K562 (cell line): ENCODE measurements at regions not wholly inside any gene's neighbourhood (a gene's known extent, or its start where the extent isn't known, plus 50 kb on each side); places are given as distances from the start of the nearest gene placed in this dataset.

Experiments used
- ATAC-seq: fragments of 200-7000 bp; cut with Tn5 transposase; 3 replicates; pipeline ENCODE4 v1.9.1; 2020; ENCODE audit warnings: moderate library complexity
- BruUV-seq: library from RNA; stranded (reverse); fragments of 400-500 nt; replicated peaks from 2 replicates; lab custom pipeline; 2021; lab: Mats Ljungman, UMichigan
- CTCF ChIA-PET: fragments of 300-600 bp; formaldehyde crosslinking; extraction: SDS; loops from one replicate; lab custom pipeline; 2021; ENCODE audit warnings: low intra/inter-chr PET ratio; lab: Yijun Ruan, JAX
- POLR2A ChIA-PET: fragments of 300-600, 350-650 bp; sonication (Branson Sonifier 250); formaldehyde crosslinking; extraction: SDS; loops from one replicate; lab custom pipeline; 2021; ENCODE audit warnings: antibody characterized with exemption, inconsistent platforms; lab: Yijun Ruan, JAX
- DNase-seq, 4 experiments: peaks; one replicate each; pipeline versions ENCODE4 v3.0.0 to v3.0.0-alpha.2; 2011 to 2018; ENCODE audit warnings: low spot score in 3 of 4, mixed read lengths in 3 of 4; ENCODE audit errors: extremely low read depth in 1 of 4
- FAIRE-seq: peaks from 2 replicates; lab custom pipeline; 2011; peaks lifted over from hg19 to GRCh38; lab: Jason Lieb, UNC
- H2AFZ ChIP-seq: 2 replicates; pipeline ENCODE4 v1.6.0; 2011; ENCODE audit warnings: low read depth, low read length, control low read depth, inconsistent platforms
- H3K27ac ChIP-seq: fragments of 200-600 bp; 3 replicates; pipeline ENCODE4 v1.8.0; 2011; ENCODE audit warnings: low read depth, mild to moderate bottlenecking, control low read depth, inconsistent platforms, low read length, moderate library complexity, mixed read lengths; ENCODE audit errors: extremely low read depth
- H3K27me3 ChIP-seq, 2 experiments: fragments of 300-600 bp in 1 of 2; 2 replicates in 1 of 2; 3 replicates in 1 of 2; pipeline versions ENCODE4 v1.6.0 to v1.8.0; 2011; ENCODE audit warnings: inconsistent platforms in 2 of 2, low read length in 2 of 2, mild to moderate bottlenecking in 1 of 2, mixed read lengths in 1 of 2, moderate library complexity in 1 of 2; ENCODE audit not compliant: control insufficient read depth in 2 of 2, insufficient read depth in 2 of 2
- H3K36me3 ChIP-seq: fragments of 300-600 bp; 3 replicates; pipeline ENCODE4 v1.8.0; 2011; ENCODE audit warnings: mild to moderate bottlenecking, low read length, inconsistent platforms; ENCODE audit not compliant: control insufficient read depth, insufficient read depth
- H3K4me1 ChIP-seq, 2 experiments: fragments of 200-600 bp in 1 of 2; replicated peaks in 1 of 2; 2 replicates in 1 of 2; 3 replicates in 1 of 2; pipeline versions ENCODE4 v1.5.1 to v1.8.0; 2011; ENCODE audit warnings: inconsistent platforms in 2 of 2, low read length in 2 of 2, mild to moderate bottlenecking in 1 of 2, mixed read lengths in 1 of 2, moderate library complexity in 1 of 2; ENCODE audit not compliant: control insufficient read depth in 2 of 2, insufficient read depth in 2 of 2
- H3K4me2 ChIP-seq: 2 replicates; pipeline ENCODE4 v1.6.1; 2011; ENCODE audit warnings: low read length, control low read depth, inconsistent platforms, mixed read lengths; ENCODE audit not compliant: insufficient read depth
- H3K4me3 ChIP-seq: fragments of 200-600 bp; sonication (generic), shearing (Covaris generic); 2 replicates; pipeline ENCODE4 v1.5.1; 2016; ENCODE audit warnings: control low read depth, inconsistent platforms
- H3K79me2 ChIP-seq: fragments of 200-600 bp; 3 replicates; pipeline ENCODE4 v1.8.0; 2011; ENCODE audit warnings: low read length, inconsistent platforms; ENCODE audit not compliant: control insufficient read depth, insufficient read depth
- H3K9ac ChIP-seq, 2 experiments: 2 replicates each; pipeline versions ENCODE4 v1.6.0 to v1.6.1; 2011; ENCODE audit warnings: low read depth in 2 of 2, low read length in 2 of 2, control low read depth in 1 of 2, inconsistent platforms in 1 of 2, mild to moderate bottlenecking in 1 of 2, mixed read lengths in 1 of 2; ENCODE audit not compliant: insufficient read depth in 1 of 2
- H3K9me1 ChIP-seq: one replicate; pipeline ENCODE4 v1.6.0; 2011; ENCODE audit warnings: inconsistent platforms, mild to moderate bottlenecking, low read length, moderate library complexity; ENCODE audit not compliant: control insufficient read depth, insufficient read depth
- H3K9me3 ChIP-seq: replicated peaks from 2 replicates; pipeline ENCODE4 v1.5.1; 2011; ENCODE audit warnings: low read depth, low read length, inconsistent platforms; ENCODE audit not compliant: control insufficient read depth, insufficient read depth
- H4K20me1 ChIP-seq: replicated peaks from 2 replicates; pipeline ENCODE4 v1.6.1; 2011; ENCODE audit warnings: low read length, inconsistent platforms, mixed read lengths; ENCODE audit not compliant: control insufficient read depth, insufficient read depth
- CTCF ChIP-seq, 3 experiments: IDR thresholded peaks in 2 of 3; conservative IDR thresholded peaks in 1 of 3; 2 replicates each; pipeline ENCODE4 v1.5.1; 2011 to 2012; ENCODE audit warnings: low read length in 3 of 3, mild to moderate bottlenecking in 3 of 3, control low read depth in 2 of 3, improper control_type of control experiment in 1 of 3, inconsistent platforms in 1 of 3, low read depth in 1 of 3, mixed read lengths in 1 of 3, moderate library complexity in 1 of 3; ENCODE audit not compliant: insufficient read depth in 2 of 3
- EP400 ChIP-seq: fragments of 450-650 bp; IDR thresholded peaks from 2 replicates; pipeline ENCODE4 v1.6.1; 2017; ENCODE audit warnings: antibody characterized with exemption, mild to moderate bottlenecking, moderate library complexity
- FOXO4 ChIP-seq: fragments of 450-650 bp; formaldehyde crosslinking; IDR thresholded peaks from 2 replicates; pipeline ENCODE4 v1.4.0; 2020; ENCODE audit warnings: mild to moderate bottlenecking, moderate library complexity
- HDAC2 ChIP-seq: fragments of 450-650 bp; IDR thresholded peaks from 2 replicates; pipeline ENCODE4 v1.6.1; 2016; ENCODE audit warnings: mild to moderate bottlenecking
- HNRNPK ChIP-seq: fragments of 200-400 bp; formaldehyde crosslinking; IDR thresholded peaks from one replicate; pipeline ENCODE4 v1.6.1; 2018; ENCODE audit warnings: mild to moderate bottlenecking, low read depth, low read length; ENCODE audit not compliant: poor library complexity, severe bottlenecking
- HNRNPUL1 ChIP-seq: fragments of 200-400 bp; formaldehyde crosslinking; IDR thresholded peaks from 2 replicates; pipeline ENCODE4 v1.6.1; 2017; ENCODE audit warnings: low read length
- KLF1 ChIP-seq: fragments of 450-650 bp; IDR thresholded peaks from 2 replicates; pipeline ENCODE4 v1.6.1; 2016; ENCODE audit warnings: missing genetic modification characterization, missing compliant biosample characterization
- RAD21 ChIP-seq, 2 experiments: fragments of 250-450 bp in 1 of 2; fragments of 450-650 bp in 1 of 2; sonication (Bioruptor Pico) in 1 of 2; formaldehyde crosslinking in 1 of 2; IDR thresholded peaks in 1 of 2; conservative IDR thresholded peaks in 1 of 2; 2 replicates each; pipeline versions ENCODE4 v1.4.0 to v1.8.0; 2020 to 2022; ENCODE audit warnings: mild to moderate bottlenecking in 2 of 2, moderate library complexity in 1 of 2
- RHOXF2B ChIP-seq: fragments of 250-450 bp; sonication (Bioruptor Pico); conservative IDR thresholded peaks from 2 replicates; pipeline ENCODE4 v1.5.1; 2021
- SPI1 ChIP-seq: IDR thresholded peaks from 2 replicates; pipeline ENCODE4 v1.6.1; 2011; ENCODE audit warnings: low read depth, low read length, control low read depth, borderline replicate concordance
- WGBS: fragments of 100-300 bp; shearing (Covaris generic); methylation state at CpG from one replicate; pipeline ENCODE4 v1.1.6; 2016; ENCODE audit warnings: low coverage, mixed read lengths; ENCODE audit not compliant: insufficient coverage; ENCODE audit errors: missing lambda C conversion rate; 5-methylcytosine and 5-hydroxymethylcytosine counted together
- in situ Hi-C: fragments of 300-500 bp; cut with MboI; formaldehyde crosslinking; loops from 4 replicates; pipeline ENCODE4 v1.15.0; 2018; ENCODE audit warnings: inconsistent platforms, mixed read lengths
- intact Hi-C: fragments of 100-400 bp; cut with micrococcal nuclease; formaldehyde crosslinking; loops from 2 replicates; pipeline ENCODE4 v1.14.2; 2022
- TF ChIP-seq, protein P1 (sequence below): IDR thresholded peaks from 2 replicates; pipeline ENCODE4 v1.6.1; 2014; ENCODE audit warnings: antibody characterized with exemption

GRCh38 chr14:48398675-48399282 is 723.4 kb upstream of the MDGA2 start:
- no peak for FAIRE-seq
- Histone ChIP-seq H3K9ac (no peak overlapping the region), H3K9me1 (no peaks in the 10 kb centered on the region), H3K36me3 (no peaks in the 10 kb centered on the region), H3K4me3 (no peak overlapping the region), H4K20me1 (no peaks in the 10 kb centered on the region), H3K79me2 (no peaks in the 10 kb centered on the region), H3K4me2 (no peak overlapping the region), H3K9me3 (no peaks in the 10 kb centered on the region), H2AFZ (no peak overlapping the region), H3K4me1 (no peaks in the 10 kb centered on the region), H3K27me3 (no peaks in the 10 kb centered on the region), H3K27ac (no peak overlapping the region)
- intact Hi-C loops: no loop called here
- no peak for TF ChIP-seq HNRNPK
- TF ChIP-seq RHOXF2B: no peak
- no peak for TF ChIP-seq SPI1
- peak; percentile 28 to 41; a peak in 3 of 4 replicates for TF ChIP-seq RAD21 (CRISPR knock-in tag; conservative IDR thresholded peaks at IDR 0.05 in 1 of 2, IDR thresholded peaks at IDR 0.05 in 1 of 2)
- TF ChIP-seq, protein P1, sequence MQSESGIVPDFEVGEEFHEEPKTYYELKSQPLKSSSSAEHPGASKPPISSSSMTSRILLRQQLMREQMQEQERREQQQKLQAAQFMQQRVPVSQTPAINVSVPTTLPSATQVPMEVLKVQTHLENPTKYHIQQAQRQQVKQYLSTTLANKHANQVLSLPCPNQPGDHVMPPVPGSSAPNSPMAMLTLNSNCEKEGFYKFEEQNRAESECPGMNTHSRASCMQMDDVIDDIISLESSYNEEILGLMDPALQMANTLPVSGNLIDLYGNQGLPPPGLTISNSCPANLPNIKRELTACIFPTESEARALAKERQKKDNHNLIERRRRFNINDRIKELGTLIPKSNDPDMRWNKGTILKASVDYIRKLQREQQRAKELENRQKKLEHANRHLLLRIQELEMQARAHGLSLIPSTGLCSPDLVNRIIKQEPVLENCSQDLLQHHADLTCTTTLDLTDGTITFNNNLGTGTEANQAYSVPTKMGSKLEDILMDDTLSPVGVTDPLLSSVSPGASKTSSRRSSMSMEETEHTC: no peak
- peak in 2 of 3 experiments; percentile 27 to 29; a peak in 2 of 6 replicates for TF ChIP-seq CTCF (IDR thresholded peaks at IDR 0.05 in 2 of 3, conservative IDR thresholded peaks at IDR 0.05 in 1 of 3; ENCODE audit: insufficient read depth in 2 of 3, low read depth in 1 of 3, low read length in 3 of 3)
- TF ChIP-seq HNRNPUL1: no peak
- no peak for TF ChIP-seq EP400
- TF ChIP-seq HDAC2: no peak
- TF ChIP-seq KLF1 (tag): no peak
- no peak for TF ChIP-seq FOXO4 (CRISPR knock-in tag)
- CTCF ChIA-PET: no interaction called here
- peak; percentile 5 to 12 (median 7) for DNase-seq
- no peak for ATAC-seq
- no TSS peak for BruUV-seq
- WGBS: 0% methylated on average over 2 of the region's 2 CpGs
- in situ Hi-C loops: no loop called here
- POLR2A ChIA-PET: no interaction called here
